Gastroesophageal sphincter (tissue), 4 donors: ENCODE measurements at regions not wholly inside any gene's neighbourhood (a gene's known extent, or its start where the extent isn't known, plus 50 kb on each side); places are given as distances from the start of the nearest gene placed in this dataset.

Experiments
- ATAC-seq: fragments of 150-250 bp; one replicate; pipeline ENCODE4 v1.9.1; 2016; ENCODE audit warnings: mild to moderate bottlenecking, moderate library complexity
- H3K27ac ChIP-seq, 4 donors: fragments of 200-600 bp; sonication (generic) in 3 of 4; 1 replicate in 3 of 4; 2 replicates in 1 of 4; pipeline ENCODE4 v1.5.1; 2016 to 2019
- H3K27me3 ChIP-seq: fragments of 200-600 bp; sonication (generic); one replicate; pipeline ENCODE4 v1.5.1; 2019
- H3K36me3 ChIP-seq, 2 donors: fragments of 200-600 bp; sonication (generic); one replicate each; pipeline ENCODE4 v1.5.1; 2019; ENCODE audit warnings: control low read depth in 1 of 2
- H3K4me1 ChIP-seq, 3 donors: fragments of 200-600 bp; sonication (generic); 1 replicate in 2 of 3; 2 replicates in 1 of 3; pipeline ENCODE4 v1.5.1; 2016 to 2019; ENCODE audit warnings: control low read depth in 2 of 3
- H3K4me3 ChIP-seq, 2 donors: fragments of 200-600 bp; sonication (generic); one replicate each; pipeline ENCODE4 v1.5.1; 2019; ENCODE audit warnings: mild to moderate bottlenecking in 1 of 2, moderate library complexity in 1 of 2
- H3K9me3 ChIP-seq, 3 donors: fragments of 200-600 bp; sonication (generic); one replicate each; pipeline ENCODE4 v1.5.1; 2017 to 2019; ENCODE audit warnings: control low read depth in 2 of 3
- EP300 ChIP-seq: sonication (generic); formaldehyde crosslinking; IDR thresholded peaks from one replicate; pipeline ENCODE4 v1.6.1; 2017; ENCODE audit warnings: antibody characterized with exemption, mild to moderate bottlenecking
- POLR2A ChIP-seq, 2 donors: fragments of 450-650 bp; IDR thresholded peaks; one replicate each; pipeline ENCODE4 v1.6.1; 2017; ENCODE audit warnings: antibody characterized with exemption in 2 of 2, mild to moderate bottlenecking in 2 of 2, moderate library complexity in 1 of 2
- POLR2AphosphoS5 ChIP-seq: sonication (generic); formaldehyde crosslinking; IDR thresholded peaks from one replicate; pipeline ENCODE4 v1.6.1; 2017; ENCODE audit warnings: antibody characterized with exemption
- WGBS, 2 donors: methylation state at CpG; one replicate each; pipeline ENCODE4 v1.1.5; 2018; ENCODE audit warnings: low coverage in 1 of 2; 5-methylcytosine and 5-hydroxymethylcytosine counted together
- TF ChIP-seq, protein P1 (sequence below), 4 experiments: fragments of 200-600 bp in 2 of 4; fragments of 450-650 bp in 2 of 4; sonication (generic) in 1 of 4; IDR thresholded peaks; one replicate each; pipeline ENCODE4 v1.5.1; 2017 to 2019; ENCODE audit warnings: antibody characterized with exemption in 4 of 4, mild to moderate bottlenecking in 2 of 4, moderate library complexity in 2 of 4

DNA sequence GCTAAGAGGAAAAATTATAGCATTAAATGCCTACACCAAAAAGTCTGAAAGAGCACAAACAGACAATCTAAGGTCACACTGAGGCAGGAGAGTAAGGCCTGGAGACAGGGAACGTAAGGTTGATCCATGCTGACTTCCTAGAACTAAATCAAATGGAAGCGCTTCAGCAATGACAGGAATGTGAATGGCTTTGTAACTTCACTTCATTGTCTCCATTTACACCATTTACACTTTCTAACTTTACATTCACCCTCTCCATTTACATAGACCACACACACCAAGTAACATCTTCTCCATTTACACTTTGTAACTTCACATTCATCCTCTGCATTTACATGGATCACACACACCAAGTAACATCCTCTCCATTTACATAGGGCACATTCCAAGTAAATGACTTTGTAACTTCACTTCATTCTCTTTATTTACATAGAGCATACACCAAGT, 103.1 kb upstream of the SPATS2L start:
- WGBS, 2 donors = 97 to 100% methylated on average over 2 of the region's 2 CpGs
- Histone ChIP-seq H3K9me3 (peaks cover 0 to 9% (median 0%) of the 10 kb centered on the region in 3 donors), H3K4me3 (no peak overlapping the region), H3K27ac (no peak overlapping the region), H3K36me3 (no peaks in the 10 kb centered on the region), H3K27me3 (no peaks in the 10 kb centered on the region), H3K4me1 (no peaks in the 10 kb centered on the region)
- TF ChIP-seq POLR2A (IDR thresholded peaks at IDR 0.05) (no peak), POLR2AphosphoS5 (no peak)
- TF ChIP-seq, protein P1, sequence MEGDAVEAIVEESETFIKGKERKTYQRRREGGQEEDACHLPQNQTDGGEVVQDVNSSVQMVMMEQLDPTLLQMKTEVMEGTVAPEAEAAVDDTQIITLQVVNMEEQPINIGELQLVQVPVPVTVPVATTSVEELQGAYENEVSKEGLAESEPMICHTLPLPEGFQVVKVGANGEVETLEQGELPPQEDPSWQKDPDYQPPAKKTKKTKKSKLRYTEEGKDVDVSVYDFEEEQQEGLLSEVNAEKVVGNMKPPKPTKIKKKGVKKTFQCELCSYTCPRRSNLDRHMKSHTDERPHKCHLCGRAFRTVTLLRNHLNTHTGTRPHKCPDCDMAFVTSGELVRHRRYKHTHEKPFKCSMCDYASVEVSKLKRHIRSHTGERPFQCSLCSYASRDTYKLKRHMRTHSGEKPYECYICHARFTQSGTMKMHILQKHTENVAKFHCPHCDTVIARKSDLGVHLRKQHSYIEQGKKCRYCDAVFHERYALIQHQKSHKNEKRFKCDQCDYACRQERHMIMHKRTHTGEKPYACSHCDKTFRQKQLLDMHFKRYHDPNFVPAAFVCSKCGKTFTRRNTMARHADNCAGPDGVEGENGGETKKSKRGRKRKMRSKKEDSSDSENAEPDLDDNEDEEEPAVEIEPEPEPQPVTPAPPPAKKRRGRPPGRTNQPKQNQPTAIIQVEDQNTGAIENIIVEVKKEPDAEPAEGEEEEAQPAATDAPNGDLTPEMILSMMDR (IDR thresholded peaks at IDR 0.05) = no peak
- ATAC-seq = no peak

GRCh38 chr2:200208041-200208440, 98.5 kb upstream of the SPATS2L start:
- no peaks in the 10 kb centered on the region for H3K4me1 ChIP-seq
- H3K36me3 ChIP-seq = no peaks in the 10 kb centered on the region
- H3K9me3 ChIP-seq = peaks cover 0 to 9% (median 0%) of the 10 kb centered on the region in 3 donors
- no peak overlapping the region for H3K27ac ChIP-seq
- ATAC-seq = no peak
- 42 to 64% methylated on average over 2 to 3 of the region's 3 CpGs for WGBS, 2 donors
- TF ChIP-seq POLR2A (IDR thresholded peaks at IDR 0.05) = no peak
- H3K27me3 ChIP-seq = no peaks in the 10 kb centered on the region
- no peak overlapping the region for H3K4me3 ChIP-seq

DNA sequence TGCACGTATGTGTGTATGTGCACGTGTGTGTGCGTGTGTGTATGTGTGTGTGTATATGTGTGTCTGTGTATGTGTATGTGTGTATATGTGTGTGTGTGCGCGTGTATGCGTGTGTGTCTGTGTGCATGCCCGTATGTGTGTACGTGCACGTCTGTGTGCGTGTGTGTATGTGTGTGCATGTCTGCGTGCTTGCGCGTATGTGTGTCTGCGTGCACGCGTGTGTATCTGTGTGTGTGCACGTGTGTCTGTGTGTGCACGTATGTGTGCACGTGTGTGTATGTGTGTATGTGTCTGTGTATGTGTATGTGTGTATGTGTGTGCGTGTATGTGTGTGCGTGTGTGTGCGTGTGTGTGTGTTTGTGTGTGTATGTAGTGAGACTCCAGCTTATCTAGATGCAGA, 97.5 kb upstream of the SPATS2L start:
- 83 to 88% methylated on average over 6 to 17 of the region's 22 CpGs for WGBS, 2 donors
- TF ChIP-seq POLR2AphosphoS5 (no peak), POLR2A (IDR thresholded peaks at IDR 0.05) (no peak), EP300 (no peak)
- TF ChIP-seq, protein P1 (IDR thresholded peaks at IDR 0.05) = no peak
- Histone ChIP-seq H3K9me3 (peaks cover 0 to 9% (median 0%) of the 10 kb centered on the region in 3 donors), H3K36me3 (no peaks in the 10 kb centered on the region), H3K27ac (no peak overlapping the region), H3K27me3 (no peaks in the 10 kb centered on the region), H3K4me3 (no peak overlapping the region), H3K4me1 (no peaks in the 10 kb centered on the region)
- no peak for ATAC-seq

GRCh38 chr2:200211643-200212042, 94.8 kb upstream of the SPATS2L start:
- TF ChIP-seq POLR2AphosphoS5 = no peak
- TF ChIP-seq POLR2A (IDR thresholded peaks at IDR 0.05) = no peak
- TF ChIP-seq EP300 = no peak
- TF ChIP-seq, protein P1 (IDR thresholded peaks at IDR 0.05) = no peak
- WGBS, 2 donors = 56 to 69% methylated on average over 3 to 5 of the region's 5 CpGs
- ATAC-seq = no peak

GRCh38 chr2:200212862-200213425, 93.5 kb upstream of the SPATS2L start:
- Histone ChIP-seq H3K27me3 (no peaks in the 10 kb centered on the region), H3K4me1 (no peaks in the 10 kb centered on the region), H3K36me3 (no peaks in the 10 kb centered on the region), H3K27ac (no peak overlapping the region), H3K4me3 (no peak overlapping the region), H3K9me3 (no peaks in the 10 kb centered on the region)
- WGBS, 2 donors = 100% methylated on average over 3 to 4 of the region's 5 CpGs
- TF ChIP-seq EP300 = no peak
- TF ChIP-seq POLR2A (IDR thresholded peaks at IDR 0.05) = no peak
- no peak for TF ChIP-seq POLR2AphosphoS5
- TF ChIP-seq, protein P1 (IDR thresholded peaks at IDR 0.05) = no peak
- no peak for ATAC-seq

More at GRCh38 chr2:200211643-200212042, 94.8 kb upstream of the SPATS2L start:
- Histone ChIP-seq H3K27ac (no peak overlapping the region), H3K27me3 (no peaks in the 10 kb centered on the region), H3K9me3 (no peaks in the 10 kb centered on the region), H3K36me3 (no peaks in the 10 kb centered on the region), H3K4me1 (no peaks in the 10 kb centered on the region), H3K4me3 (no peak overlapping the region)
